Uterus (tissue), 2 donors: ENCODE measurements at regions not wholly inside any gene's neighbourhood (a gene's known extent, or its start where the extent isn't known, plus 50 kb on each side); places are given as distances from the start of the nearest gene placed in this dataset.

ENCODE experiments used
- POLR2A ChIP-seq, 2 donors: fragments of 450-650 bp; IDR thresholded peaks; one replicate each; pipeline ENCODE4 v1.6.1; 2016; ENCODE audit warnings: antibody characterized with exemption in 2 of 2, mild to moderate bottlenecking in 1 of 2, moderate library complexity in 1 of 2
- TF ChIP-seq, protein P1 (sequence below), 4 experiments: fragments of 200-600 bp in 2 of 4; fragments of 450-650 bp in 2 of 4; sonication (generic) in 2 of 4; IDR thresholded peaks; one replicate each; pipeline ENCODE4 v1.5.1; 2016 to 2019; ENCODE audit warnings: antibody characterized with exemption in 4 of 4, mild to moderate bottlenecking in 2 of 4, moderate library complexity in 1 of 4

- TF ChIP-seq, protein P1, sequence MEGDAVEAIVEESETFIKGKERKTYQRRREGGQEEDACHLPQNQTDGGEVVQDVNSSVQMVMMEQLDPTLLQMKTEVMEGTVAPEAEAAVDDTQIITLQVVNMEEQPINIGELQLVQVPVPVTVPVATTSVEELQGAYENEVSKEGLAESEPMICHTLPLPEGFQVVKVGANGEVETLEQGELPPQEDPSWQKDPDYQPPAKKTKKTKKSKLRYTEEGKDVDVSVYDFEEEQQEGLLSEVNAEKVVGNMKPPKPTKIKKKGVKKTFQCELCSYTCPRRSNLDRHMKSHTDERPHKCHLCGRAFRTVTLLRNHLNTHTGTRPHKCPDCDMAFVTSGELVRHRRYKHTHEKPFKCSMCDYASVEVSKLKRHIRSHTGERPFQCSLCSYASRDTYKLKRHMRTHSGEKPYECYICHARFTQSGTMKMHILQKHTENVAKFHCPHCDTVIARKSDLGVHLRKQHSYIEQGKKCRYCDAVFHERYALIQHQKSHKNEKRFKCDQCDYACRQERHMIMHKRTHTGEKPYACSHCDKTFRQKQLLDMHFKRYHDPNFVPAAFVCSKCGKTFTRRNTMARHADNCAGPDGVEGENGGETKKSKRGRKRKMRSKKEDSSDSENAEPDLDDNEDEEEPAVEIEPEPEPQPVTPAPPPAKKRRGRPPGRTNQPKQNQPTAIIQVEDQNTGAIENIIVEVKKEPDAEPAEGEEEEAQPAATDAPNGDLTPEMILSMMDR (IDR thresholded peaks at IDR 0.05) = no peak
- TF ChIP-seq POLR2A (IDR thresholded peaks at IDR 0.05) = no peak
Measured at GRCh38 chr21:20729376-20729775, 268.8 kb upstream of the NCAM2 start.
